GM19193 (cell line): ENCODE measurements at regions not wholly inside any gene's neighbourhood (a gene's known extent, or its start where the extent isn't known, plus 50 kb on each side); places are given as distances from the start of the nearest gene placed in this dataset.

Experiments used
- POLR2A ChIP-seq: IDR thresholded peaks from 4 replicates; pipeline ENCODE4 v1.6.1; 2011; ENCODE audit not compliant: insufficient read depth, insufficient read length; ENCODE audit errors: extremely low read depth

DNA sequence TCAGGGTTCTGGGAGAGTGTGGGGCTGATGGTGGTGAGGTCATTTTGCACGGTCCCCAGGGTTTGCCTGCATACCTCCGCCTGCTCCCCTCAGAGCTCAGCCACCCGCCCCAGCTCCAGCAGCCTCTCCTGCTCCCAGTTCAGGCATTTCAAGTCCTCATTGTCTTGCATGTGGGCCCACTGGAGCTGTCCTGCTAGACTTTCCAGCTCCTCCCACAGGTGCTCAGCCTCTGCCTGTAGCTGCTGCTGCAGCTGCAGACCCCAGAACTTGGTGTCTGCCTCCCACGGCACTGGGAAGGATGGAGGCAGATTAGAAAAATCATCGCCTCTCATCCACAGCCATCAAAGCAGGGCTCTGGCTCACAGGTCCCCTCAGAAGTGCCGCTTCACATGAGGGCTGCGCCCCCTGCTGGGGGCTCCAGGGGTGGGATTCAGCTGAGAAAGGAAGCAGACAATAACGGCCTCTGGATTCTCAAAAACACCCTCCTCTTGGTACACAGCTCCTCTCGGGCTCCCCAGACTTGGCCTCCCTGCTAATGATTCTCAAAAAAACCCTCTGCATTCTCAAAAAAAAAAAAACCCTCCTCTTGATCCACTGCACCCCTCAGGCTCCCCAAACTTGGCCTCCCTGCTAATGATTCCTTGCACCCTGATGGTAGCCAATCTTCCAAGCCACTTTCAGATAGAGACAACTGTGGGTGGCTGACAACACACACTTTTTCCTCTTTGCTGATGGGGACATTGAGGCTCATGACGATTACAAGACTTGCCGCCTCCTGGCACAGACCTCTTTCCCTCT, 89.3 kb upstream of the C2CD4B start:
- no peak for TF ChIP-seq POLR2A

- no peak for TF ChIP-seq POLR2A
Observed at GRCh38 chr15:62257996-62258521, 93.0 kb upstream of the C2CD4B start.

GRCh38 chr15:62262305-62262941, 97.3 kb upstream of the C2CD4B start:
- no peak for TF ChIP-seq POLR2A

DNA sequence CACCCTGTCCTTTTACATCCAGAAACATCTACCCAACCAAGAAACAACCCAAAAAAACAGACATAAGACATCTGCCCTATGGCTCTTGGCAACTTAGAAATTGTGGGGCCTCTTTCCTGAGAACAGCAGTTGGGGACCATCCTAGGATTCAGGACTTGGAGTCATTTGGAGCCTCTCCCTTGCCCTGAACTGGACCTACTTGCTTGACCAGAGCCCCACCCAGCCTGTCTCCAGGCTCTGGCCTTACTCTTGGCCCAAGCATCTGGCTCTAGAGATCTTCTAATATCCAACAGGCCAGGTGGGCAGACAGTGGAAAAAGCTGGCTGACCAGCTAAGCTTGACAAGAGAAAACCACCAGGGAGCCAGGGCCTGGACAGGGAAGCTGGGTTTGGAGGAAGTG, 99.1 kb upstream of the C2CD4B start:
- TF ChIP-seq POLR2A = no peak

GRCh38 chr15:62269504-62269903, 104.4 kb upstream of the C2CD4B start:
- no peak for TF ChIP-seq POLR2A

GRCh38 chr15:62270216-62270921, 105.3 kb upstream of the C2CD4B start:
- TF ChIP-seq POLR2A = no peak

DNA sequence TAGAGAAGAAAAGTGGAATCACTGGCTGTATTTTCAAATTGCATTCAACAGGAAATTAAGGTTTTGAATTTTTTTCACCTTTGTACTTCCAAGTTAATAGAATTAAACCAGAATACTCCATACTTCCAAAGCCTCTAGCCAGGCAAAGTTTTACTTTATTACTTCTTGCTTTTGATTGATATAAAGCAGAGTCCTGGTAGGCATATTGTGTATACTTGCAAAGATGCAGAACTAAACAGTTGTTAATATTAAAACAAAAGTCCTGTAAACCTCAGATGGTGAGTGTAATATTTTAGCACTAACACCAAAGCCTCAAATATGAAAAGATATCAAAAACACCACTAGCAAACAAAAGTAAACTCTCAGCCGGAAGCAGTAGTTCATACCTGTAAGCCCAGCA, 107.2 kb upstream of the C2CD4B start:
- TF ChIP-seq POLR2A = no peak

- no peak for TF ChIP-seq POLR2A
Observed at GRCh38 chr15:62275831-62276230, 110.7 kb upstream of the C2CD4B start.

DNA sequence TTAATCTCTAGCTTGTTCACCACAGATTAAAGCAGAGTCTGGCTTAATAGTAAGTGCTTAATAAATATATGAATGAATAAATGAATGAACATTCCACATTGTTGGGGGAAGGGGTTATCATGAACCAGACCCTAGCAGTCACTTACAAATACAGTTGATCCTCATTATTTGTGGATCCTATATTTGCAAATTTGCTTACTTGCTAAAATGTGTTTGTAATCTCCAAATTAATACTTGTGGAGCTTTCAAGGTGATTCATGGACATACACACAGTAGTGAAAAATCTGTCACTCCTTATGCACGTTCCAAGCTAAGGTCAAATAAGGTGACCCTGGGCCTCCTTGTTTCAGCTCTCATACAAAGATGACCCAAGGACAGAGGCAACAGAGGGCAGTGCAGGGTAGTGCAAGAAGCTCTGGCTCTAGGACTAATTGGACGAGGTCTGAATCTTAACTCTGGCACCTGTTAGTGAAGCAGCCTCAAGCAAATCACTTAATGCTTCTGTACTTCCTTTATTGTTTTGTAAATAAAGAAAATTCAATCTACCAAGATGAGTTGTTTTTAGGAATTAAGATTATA, 112.8 kb upstream of the C2CD4B start:
- no peak for TF ChIP-seq POLR2A

DNA sequence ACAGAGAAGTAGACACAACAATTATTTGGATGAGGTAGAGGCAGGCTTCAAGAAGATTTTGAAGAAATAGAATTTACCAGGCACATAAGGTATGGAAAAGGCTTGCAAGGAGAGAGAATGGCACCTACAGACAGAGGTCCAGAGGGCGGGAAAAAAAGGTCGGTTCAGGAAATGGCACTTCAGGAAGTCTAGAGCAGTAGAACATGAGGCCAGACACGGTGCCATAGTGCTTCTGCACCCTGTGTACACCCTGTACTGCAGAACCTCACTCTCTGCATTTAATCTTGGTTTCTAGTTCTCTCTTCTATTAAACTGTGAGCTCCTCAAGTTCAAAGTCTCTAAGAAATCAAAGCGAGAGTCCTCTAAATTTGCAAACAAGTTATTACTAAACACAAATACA, 113.4 kb upstream of the C2CD4B start:
- TF ChIP-seq POLR2A = no peak

GRCh38 chr15:62279041-62279440, 114.0 kb upstream of the C2CD4B start:
- no peak for TF ChIP-seq POLR2A

GRCh38 chr15:62280625-62281024, 115.5 kb upstream of the C2CD4B start:
- TF ChIP-seq POLR2A = no peak

GRCh38 chr15:62287066-62287857, 122.2 kb upstream of the C2CD4B start:
- no peak for TF ChIP-seq POLR2A

DNA sequence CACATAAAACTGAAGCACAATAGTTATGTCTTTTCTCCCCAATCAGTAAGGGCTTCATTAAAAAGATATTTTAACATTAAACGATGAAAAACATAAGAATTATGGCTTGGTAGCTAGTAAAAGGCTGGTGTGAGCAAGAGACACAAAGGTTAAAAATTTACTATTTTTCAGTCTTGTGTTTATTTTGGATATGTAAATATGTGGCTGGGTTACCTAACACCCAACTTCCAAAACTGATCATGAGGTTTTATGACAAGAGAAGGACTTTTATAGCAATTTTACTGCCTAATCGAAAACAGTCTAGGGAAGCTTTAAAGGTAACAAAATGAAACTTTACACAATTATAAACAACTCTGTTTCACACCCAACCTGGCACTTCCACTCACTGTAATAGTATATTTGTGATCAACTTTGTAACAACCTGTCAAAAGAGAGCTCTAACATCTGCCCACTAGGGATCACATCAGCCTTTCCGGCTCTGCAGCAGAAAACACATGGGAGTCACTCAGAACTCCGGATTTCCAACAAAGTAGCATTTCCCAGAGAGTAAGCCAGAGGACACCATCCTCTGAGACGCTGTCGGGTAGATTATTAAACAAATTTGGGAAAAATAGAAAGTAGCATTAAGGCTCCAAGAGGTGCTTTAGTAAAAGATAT, 123.4 kb upstream of the C2CD4B start:
- TF ChIP-seq POLR2A = no peak
